Caco-2 (cell line): ENCODE measurements at regions not wholly inside any gene's neighbourhood (a gene's known extent, or its start where the extent isn't known, plus 50 kb on each side); places are given as distances from the start of the nearest gene placed in this dataset.

Experiments
- BruUV-seq: library from RNA; stranded (reverse); fragments of 400-500 nt; replicated peaks from 2 replicates; lab custom pipeline; 2021; lab: Mats Ljungman, UMichigan
- CTCF ChIA-PET: fragments of 300-600 bp; sonication (Branson Sonifier 250); formaldehyde crosslinking; loops from one replicate; lab custom pipeline; 2022; ENCODE audit warnings: antibody characterized with exemption; lab: Charles Lee
- POLR2A ChIA-PET: fragments of 300-600 bp; sonication (Branson Sonifier 250); formaldehyde crosslinking; loops from one replicate; lab custom pipeline; 2022; ENCODE audit warnings: antibody characterized with exemption; lab: Charles Lee
- DNase-seq, 2 experiments: peaks; one replicate each; pipeline versions ENCODE4 v3.0.0 to v3.0.0-alpha.2; 2020 to 2022
- H3K27me3 ChIP-seq: replicated peaks from 2 replicates; pipeline ENCODE4 v1.6.0; 2011; ENCODE audit warnings: low read length; ENCODE audit not compliant: control insufficient read depth, insufficient read depth
- H3K36me3 ChIP-seq: 2 replicates; pipeline ENCODE4 v1.5.1; 2011; ENCODE audit warnings: low read length; ENCODE audit not compliant: control insufficient read depth, insufficient read depth
- H3K4me1 ChIP-seq: fragments of 250-450 bp; sonication (Bioruptor Pico); 2 replicates; pipeline ENCODE4 v1.5.1; 2020; ENCODE audit warnings: mild to moderate bottlenecking
- H3K4me3 ChIP-seq: 2 replicates; pipeline ENCODE4 v1.5.1; 2011; ENCODE audit warnings: low read depth, mild to moderate bottlenecking, control low read depth, low read length
- H3K9me3 ChIP-seq: fragments of 250-450 bp; sonication (Bioruptor Pico); 2 replicates; pipeline ENCODE4 v1.5.1; 2020; ENCODE audit warnings: mild to moderate bottlenecking, moderate library complexity
- H3K27ac Mint-ChIP-seq: one replicate; pipeline ENCODE4 v1.8.0; 2022; ENCODE audit warnings: mixed read lengths; ENCODE audit not compliant: unreplicated experiment
- H3K27me3 Mint-ChIP-seq: one replicate; pipeline ENCODE4 v1.8.0; 2022; ENCODE audit warnings: mixed read lengths; ENCODE audit not compliant: insufficient read depth, unreplicated experiment
- H3K36me3 Mint-ChIP-seq: one replicate; pipeline ENCODE4 v1.8.0; 2022; ENCODE audit warnings: mild to moderate bottlenecking, mixed read lengths; ENCODE audit not compliant: insufficient read depth, unreplicated experiment
- H3K4me1 Mint-ChIP-seq: one replicate; pipeline ENCODE4 v1.8.0; 2022; ENCODE audit warnings: low read depth, mixed read lengths; ENCODE audit not compliant: unreplicated experiment
- H3K4me3 Mint-ChIP-seq: one replicate; pipeline ENCODE4 v1.8.0; 2022; ENCODE audit warnings: mild to moderate bottlenecking, moderate library complexity, mixed read lengths; ENCODE audit not compliant: unreplicated experiment
- H3K9me3 Mint-ChIP-seq: one replicate; pipeline ENCODE4 v1.8.0; 2022; ENCODE audit warnings: mixed read lengths; ENCODE audit not compliant: unreplicated experiment
- intact Hi-C: fragments of 100-400 bp; cut with micrococcal nuclease; formaldehyde crosslinking; loops from one replicate; pipeline ENCODE4 v1.10.0; 2022; ENCODE audit not compliant: unreplicated experiment
- TF ChIP-seq, protein P1 (sequence below), 2 experiments: fragments of 200-600 bp in 1 of 2; IDR thresholded peaks; 1 replicate in 1 of 2; 2 replicates in 1 of 2; pipeline versions ENCODE4 v1.5.1 to v1.8.0; 2011 to 2022; ENCODE audit warnings: antibody characterized with exemption in 1 of 2, control low read depth in 1 of 2, inconsistent platforms in 1 of 2, low read depth in 1 of 2, low read length in 1 of 2, mild to moderate bottlenecking in 1 of 2, moderate library complexity in 1 of 2; ENCODE audit not compliant: insufficient read depth in 1 of 2, severe bottlenecking in 1 of 2, unreplicated experiment in 1 of 2

DNA sequence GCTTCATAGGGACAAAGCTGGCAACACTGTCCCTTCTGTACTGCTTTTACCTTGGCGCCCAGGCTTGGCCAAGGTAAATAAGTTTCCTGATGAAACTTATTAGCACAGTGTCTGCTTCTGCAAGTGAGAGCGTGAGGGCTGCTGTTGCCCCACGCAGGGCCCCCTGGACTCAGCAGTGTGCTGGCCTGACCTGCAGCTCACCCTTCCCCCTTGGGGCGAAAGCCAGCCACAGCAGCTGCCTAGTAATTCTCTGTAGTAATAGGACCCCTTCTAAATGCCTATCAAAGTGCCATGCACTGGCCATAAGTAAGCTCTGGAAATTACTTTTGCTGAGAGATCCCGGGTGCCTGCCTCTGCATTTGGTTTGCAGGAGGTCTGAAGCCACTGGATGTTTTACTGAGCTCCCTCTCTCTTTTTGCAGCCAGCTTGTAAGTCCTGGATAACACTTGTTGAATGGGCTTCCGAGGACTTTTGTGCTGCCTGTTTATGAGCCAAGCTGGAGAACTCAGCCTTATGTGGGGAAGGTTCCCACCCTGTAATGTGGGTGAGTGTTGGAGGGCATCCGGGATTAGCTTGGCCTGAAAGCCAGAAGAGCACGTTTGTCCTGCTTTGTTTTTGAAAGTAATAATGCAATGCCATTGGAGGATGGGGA, 293.9 kb downstream of the C7orf25 start:
- Histone ChIP-seq H3K9me3 (no peaks in the 10 kb centered on the region), H3K27me3 (no peaks in the 10 kb centered on the region), H3K4me1 (no peaks in the 10 kb centered on the region), H3K4me3 (no peak overlapping the region), H3K36me3 (no peaks in the 10 kb centered on the region)
- Mint-ChIP-seq H3K9me3 (no peaks in the 10 kb centered on the region), H3K27ac (no peak overlapping the region), H3K4me3 (no peak overlapping the region), H3K4me1 (peaks cover 6% of the 10 kb centered on the region), H3K27me3 (peaks cover 4% of the 10 kb centered on the region), H3K36me3 (no peaks in the 10 kb centered on the region)
- no peak for DNase-seq
- CTCF ChIA-PET = no interaction called here
- TF ChIP-seq, protein P1, sequence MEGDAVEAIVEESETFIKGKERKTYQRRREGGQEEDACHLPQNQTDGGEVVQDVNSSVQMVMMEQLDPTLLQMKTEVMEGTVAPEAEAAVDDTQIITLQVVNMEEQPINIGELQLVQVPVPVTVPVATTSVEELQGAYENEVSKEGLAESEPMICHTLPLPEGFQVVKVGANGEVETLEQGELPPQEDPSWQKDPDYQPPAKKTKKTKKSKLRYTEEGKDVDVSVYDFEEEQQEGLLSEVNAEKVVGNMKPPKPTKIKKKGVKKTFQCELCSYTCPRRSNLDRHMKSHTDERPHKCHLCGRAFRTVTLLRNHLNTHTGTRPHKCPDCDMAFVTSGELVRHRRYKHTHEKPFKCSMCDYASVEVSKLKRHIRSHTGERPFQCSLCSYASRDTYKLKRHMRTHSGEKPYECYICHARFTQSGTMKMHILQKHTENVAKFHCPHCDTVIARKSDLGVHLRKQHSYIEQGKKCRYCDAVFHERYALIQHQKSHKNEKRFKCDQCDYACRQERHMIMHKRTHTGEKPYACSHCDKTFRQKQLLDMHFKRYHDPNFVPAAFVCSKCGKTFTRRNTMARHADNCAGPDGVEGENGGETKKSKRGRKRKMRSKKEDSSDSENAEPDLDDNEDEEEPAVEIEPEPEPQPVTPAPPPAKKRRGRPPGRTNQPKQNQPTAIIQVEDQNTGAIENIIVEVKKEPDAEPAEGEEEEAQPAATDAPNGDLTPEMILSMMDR (IDR thresholded peaks at IDR 0.05; ENCODE audit: insufficient read depth in 1 of 2, low read depth in 1 of 2, low read length in 1 of 2, severe bottlenecking in 1 of 2, unreplicated experiment in 1 of 2) = no peak
- intact Hi-C loops = no loop called here
- POLR2A ChIA-PET = no interaction called here
- BruUV-seq = no TSS peak

GRCh38 chr7:42617071-42617765, 294.7 kb downstream of the C7orf25 start:
- no peak overlapping the region for H3K27ac Mint-ChIP-seq
- ChIA-PET CTCF (no interaction called here), POLR2A (no interaction called here)
- TF ChIP-seq, protein P1 (IDR thresholded peaks at IDR 0.05; ENCODE audit: insufficient read depth in 1 of 2, low read depth in 1 of 2, low read length in 1 of 2, severe bottlenecking in 1 of 2, unreplicated experiment in 1 of 2) = no peak
- H3K27me3 ChIP-seq = no peaks in the 10 kb centered on the region
- H3K4me1 ChIP-seq = no peaks in the 10 kb centered on the region
- peaks cover 4% of the 10 kb centered on the region for H3K27me3 Mint-ChIP-seq
- DNase-seq = no peak
- no peaks in the 10 kb centered on the region for H3K36me3 ChIP-seq
- no peak overlapping the region for H3K4me3 ChIP-seq
- peaks cover 5% of the 10 kb centered on the region for H3K4me1 Mint-ChIP-seq
- H3K9me3 ChIP-seq = no peaks in the 10 kb centered on the region
- intact Hi-C loops = no loop called here
- H3K36me3 Mint-ChIP-seq = no peaks in the 10 kb centered on the region
- H3K9me3 Mint-ChIP-seq = no peaks in the 10 kb centered on the region
- BruUV-seq = no TSS peak
- no peak overlapping the region for H3K4me3 Mint-ChIP-seq

GRCh38 chr7:42614636-42615035, 297.2 kb downstream of the C7orf25 start:
- no peak for DNase-seq
- no peaks in the 10 kb centered on the region for H3K4me1 ChIP-seq
- no peaks in the 10 kb centered on the region for H3K27me3 ChIP-seq
- BruUV-seq = no TSS peak
- ChIA-PET CTCF (no interaction called here), POLR2A (no interaction called here)
- Mint-ChIP-seq H3K36me3 (no peaks in the 10 kb centered on the region), H3K9me3 (no peaks in the 10 kb centered on the region), H3K4me1 (no peaks in the 10 kb centered on the region), H3K27me3 (peaks cover 4% of the 10 kb centered on the region), H3K4me3 (no peak overlapping the region), H3K27ac (no peak overlapping the region)
- H3K9me3 ChIP-seq = no peaks in the 10 kb centered on the region
- H3K4me3 ChIP-seq = no peak overlapping the region
- TF ChIP-seq, protein P1 (IDR thresholded peaks at IDR 0.05; ENCODE audit: insufficient read depth in 1 of 2, low read depth in 1 of 2, low read length in 1 of 2, severe bottlenecking in 1 of 2, unreplicated experiment in 1 of 2) = no peak
- no peaks in the 10 kb centered on the region for H3K36me3 ChIP-seq
- intact Hi-C loops = no loop called here
